GM19239 (cell line): ENCODE measurements at regions not wholly inside any gene's neighbourhood (a gene's known extent, or its start where the extent isn't known, plus 50 kb on each side); places are given as distances from the start of the nearest gene placed in this dataset.

Experiments used
- DNase-seq: peaks from one replicate; pipeline ENCODE4 v3.0.0; 2011; ENCODE audit warnings: low spot score; ENCODE audit not compliant: insufficient read length
- FAIRE-seq: peaks from 2 replicates; lab custom pipeline; 2011; peaks lifted over from hg19 to GRCh38; lab: Jason Lieb, UNC

GRCh38 chr16:7026639-7027038 lies 306.0 kb upstream of the RBFOX1 start:
- no peak for FAIRE-seq
- DNase-seq: no peak

GRCh38 chr16:7025616-7026190 lies 306.9 kb upstream of the RBFOX1 start:
- FAIRE-seq (no peak), DNase-seq (no peak)

- no peak for DNase-seq
- FAIRE-seq: no peak
Observed at GRCh38 chr16:7021653-7022275, 310.9 kb upstream of the RBFOX1 start.

- FAIRE-seq: no peak
- no peak for DNase-seq
Observed at GRCh38 chr16:7017006-7017662, 315.5 kb upstream of the RBFOX1 start.

GRCh38 chr16:7014756-7015155 lies 317.9 kb upstream of the RBFOX1 start:
- FAIRE-seq: no peak
- DNase-seq: no peak

GRCh38 chr16:7013990-7014389 lies 318.7 kb upstream of the RBFOX1 start:
- DNase-seq (no peak), FAIRE-seq (no peak)

- DNase-seq (no peak), FAIRE-seq (no peak)
Observed at GRCh38 chr16:7004266-7004665, 328.4 kb upstream of the RBFOX1 start.

- DNase-seq (no peak), FAIRE-seq (no peak)
Observed at GRCh38 chr16:6993544-6993943, 339.1 kb upstream of the RBFOX1 start.

GRCh38 chr16:6988846-6989245 lies 343.8 kb upstream of the RBFOX1 start:
- no peak for DNase-seq
- no peak for FAIRE-seq

GRCh38 chr16:6977916-6978315 lies 354.7 kb upstream of the RBFOX1 start:
- FAIRE-seq (no peak), DNase-seq (no peak)

- no peak for DNase-seq
- FAIRE-seq: no peak
Observed at GRCh38 chr16:6977291-6977690, 355.4 kb upstream of the RBFOX1 start.

- FAIRE-seq (no peak), DNase-seq (no peak)
Observed at GRCh38 chr16:6976716-6977115, 355.9 kb upstream of the RBFOX1 start.

GRCh38 chr16:6970171-6970857 lies 362.3 kb upstream of the RBFOX1 start:
- FAIRE-seq (no peak), DNase-seq (no peak)

GRCh38 chr16:6969594-6969993 lies 363.1 kb upstream of the RBFOX1 start:
- FAIRE-seq (no peak), DNase-seq (no peak)

GRCh38 chr16:6967796-6968320 lies 364.8 kb upstream of the RBFOX1 start:
- no peak for FAIRE-seq
- DNase-seq: no peak

- DNase-seq: no peak
- no peak for FAIRE-seq
Observed at GRCh38 chr16:6966925-6967324, 365.7 kb upstream of the RBFOX1 start.

GRCh38 chr16:6964679-6965078 lies 368.0 kb upstream of the RBFOX1 start:
- DNase-seq (no peak), FAIRE-seq (no peak)

- DNase-seq (no peak), FAIRE-seq (no peak)
Observed at GRCh38 chr16:6961704-6962103, 370.9 kb upstream of the RBFOX1 start.

GRCh38 chr16:6958184-6958583 lies 374.5 kb upstream of the RBFOX1 start:
- FAIRE-seq (no peak), DNase-seq (no peak)

- FAIRE-seq: no peak
- no peak for DNase-seq
Observed at GRCh38 chr16:6957681-6958080, 375.0 kb upstream of the RBFOX1 start.

- FAIRE-seq (no peak), DNase-seq (no peak)
Observed at GRCh38 chr16:6956511-6956910, 376.1 kb upstream of the RBFOX1 start.
